Loucy (cell line): ENCODE measurements at regions not wholly inside any gene's neighbourhood (a gene's known extent, or its start where the extent isn't known, plus 50 kb on each side); places are given as distances from the start of the nearest gene placed in this dataset.

Source experiments
- H2AFZ ChIP-seq: fragments of 200-600 bp; sonication (generic); 2 replicates; pipeline ENCODE4 v1.6.0; 2016; ENCODE audit warnings: antibody characterized with exemption, mild to moderate bottlenecking, low read length, moderate library complexity
- H3F3A ChIP-seq: fragments of 200-600 bp; 2 replicates; pipeline ENCODE4 v1.6.0; 2016; ENCODE audit warnings: antibody characterized with exemption, low read depth, mild to moderate bottlenecking
- H3K27me3 ChIP-seq: fragments of 200-600 bp; sonication (generic); 2 replicates; pipeline ENCODE4 v1.6.1; 2014; ENCODE audit warnings: low read length, mild to moderate bottlenecking; ENCODE audit not compliant: insufficient read depth, poor library complexity, severe bottlenecking
- H3K36me3 ChIP-seq: fragments of 200-600 bp; sonication (generic); 2 replicates; pipeline ENCODE4 v1.6.1; 2016; ENCODE audit warnings: low read length; ENCODE audit not compliant: insufficient read depth
- H3K4me1 ChIP-seq: fragments of 200-600 bp; sonication (generic); 2 replicates; pipeline ENCODE4 v1.5.1; 2014; ENCODE audit warnings: low read length, mild to moderate bottlenecking; ENCODE audit not compliant: insufficient read depth, poor library complexity, severe bottlenecking
- H3K4me2 ChIP-seq: fragments of 200-600 bp; sonication (generic); 2 replicates; pipeline ENCODE4 v1.6.0; 2014; ENCODE audit warnings: antibody characterized with exemption, low read length, low read depth, mild to moderate bottlenecking; ENCODE audit not compliant: poor library complexity, severe bottlenecking
- H3K4me3 ChIP-seq: fragments of 200-600 bp; sonication (generic); 2 replicates; pipeline ENCODE4 v1.5.1; 2014; ENCODE audit warnings: low read length, mild to moderate bottlenecking, mixed read lengths; ENCODE audit not compliant: poor library complexity, severe bottlenecking
- H3K79me2 ChIP-seq: fragments of 200-600 bp; sonication (generic); 2 replicates; pipeline ENCODE4 v1.6.1; 2014; ENCODE audit warnings: low read length; ENCODE audit not compliant: insufficient read depth
- H3K9ac ChIP-seq: fragments of 200-600 bp; sonication (generic); 2 replicates; pipeline ENCODE4 v1.6.0; 2014; ENCODE audit warnings: mild to moderate bottlenecking, low read depth, low read length, moderate library complexity; ENCODE audit not compliant: poor library complexity, severe bottlenecking
- H3K9me2 ChIP-seq: fragments of 200-600 bp; sonication (generic); replicated peaks from 2 replicates; pipeline ENCODE4 v1.6.1; 2016; ENCODE audit warnings: low read depth, low read length, mixed read lengths
- H3K9me3 ChIP-seq: fragments of 200-600 bp; sonication (generic); 2 replicates; pipeline ENCODE4 v1.6.1; 2014; ENCODE audit warnings: mild to moderate bottlenecking, antibody characterized with exemption, low read length, low read depth; ENCODE audit not compliant: insufficient read depth
- H4K20me1 ChIP-seq: fragments of 200-600 bp; sonication (generic); 2 replicates; pipeline ENCODE4 v1.6.0; 2014; ENCODE audit warnings: antibody characterized with exemption, low read length, mild to moderate bottlenecking; ENCODE audit not compliant: insufficient read depth, poor library complexity, severe bottlenecking
- EZH2phosphoT487 ChIP-seq: fragments of 200-600 bp; IDR thresholded peaks from 2 replicates; pipeline ENCODE4 v1.6.1; 2018; ENCODE audit warnings: antibody characterized with exemption, mild to moderate bottlenecking, moderate library complexity, borderline replicate concordance
- TF ChIP-seq, protein P1 (sequence below): fragments of 200-600 bp; sonication (generic); conservative IDR thresholded peaks from 2 replicates; pipeline ENCODE4 v1.5.1; 2014; ENCODE audit warnings: mild to moderate bottlenecking, antibody characterized with exemption, low read length

DNA sequence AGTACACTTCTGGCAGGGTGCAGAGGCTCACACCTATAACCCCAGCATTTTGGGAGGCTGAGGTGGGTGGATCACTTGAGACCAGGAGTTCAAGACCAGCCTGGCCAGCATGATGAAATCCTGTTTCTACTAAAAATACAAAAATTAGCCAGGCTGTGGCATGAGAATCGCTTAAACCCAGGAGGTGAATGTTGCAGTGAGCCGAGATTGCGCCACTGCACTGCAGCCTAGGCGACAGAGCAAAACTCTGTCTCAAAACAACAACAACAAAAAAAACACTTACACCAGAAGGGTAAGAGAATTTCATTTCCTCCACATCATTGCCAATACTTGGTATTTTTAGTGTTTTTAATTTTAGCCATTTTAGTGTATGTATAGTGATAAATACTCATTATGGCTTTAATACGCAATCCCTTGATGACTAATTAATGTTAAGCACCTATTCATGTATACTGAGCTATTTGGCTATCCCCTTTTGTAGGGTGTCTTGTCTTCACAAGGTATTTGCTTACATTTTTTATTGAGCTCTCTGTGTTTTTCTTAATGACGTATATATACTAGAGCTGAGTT is 77.1 kb upstream of the TNR start:
- H3K4me3 ChIP-seq: no peak overlapping the region
- H3K9me2 ChIP-seq: no peaks in the 10 kb centered on the region
- no peaks in the 10 kb centered on the region for H3K9me3 ChIP-seq
- no peaks in the 10 kb centered on the region for H4K20me1 ChIP-seq
- no peaks in the 10 kb centered on the region for H3K79me2 ChIP-seq
- no peaks in the 10 kb centered on the region for H3K27me3 ChIP-seq
- TF ChIP-seq, protein P1, sequence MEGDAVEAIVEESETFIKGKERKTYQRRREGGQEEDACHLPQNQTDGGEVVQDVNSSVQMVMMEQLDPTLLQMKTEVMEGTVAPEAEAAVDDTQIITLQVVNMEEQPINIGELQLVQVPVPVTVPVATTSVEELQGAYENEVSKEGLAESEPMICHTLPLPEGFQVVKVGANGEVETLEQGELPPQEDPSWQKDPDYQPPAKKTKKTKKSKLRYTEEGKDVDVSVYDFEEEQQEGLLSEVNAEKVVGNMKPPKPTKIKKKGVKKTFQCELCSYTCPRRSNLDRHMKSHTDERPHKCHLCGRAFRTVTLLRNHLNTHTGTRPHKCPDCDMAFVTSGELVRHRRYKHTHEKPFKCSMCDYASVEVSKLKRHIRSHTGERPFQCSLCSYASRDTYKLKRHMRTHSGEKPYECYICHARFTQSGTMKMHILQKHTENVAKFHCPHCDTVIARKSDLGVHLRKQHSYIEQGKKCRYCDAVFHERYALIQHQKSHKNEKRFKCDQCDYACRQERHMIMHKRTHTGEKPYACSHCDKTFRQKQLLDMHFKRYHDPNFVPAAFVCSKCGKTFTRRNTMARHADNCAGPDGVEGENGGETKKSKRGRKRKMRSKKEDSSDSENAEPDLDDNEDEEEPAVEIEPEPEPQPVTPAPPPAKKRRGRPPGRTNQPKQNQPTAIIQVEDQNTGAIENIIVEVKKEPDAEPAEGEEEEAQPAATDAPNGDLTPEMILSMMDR: no peak
- no peak for TF ChIP-seq EZH2phosphoT487
- H3K4me2 ChIP-seq: no peak overlapping the region
- H2AFZ ChIP-seq: no peak overlapping the region
- H3K9ac ChIP-seq: no peak overlapping the region
- H3F3A ChIP-seq: no peaks in the 10 kb centered on the region
- H3K36me3 ChIP-seq: no peaks in the 10 kb centered on the region
- no peaks in the 10 kb centered on the region for H3K4me1 ChIP-seq

DNA sequence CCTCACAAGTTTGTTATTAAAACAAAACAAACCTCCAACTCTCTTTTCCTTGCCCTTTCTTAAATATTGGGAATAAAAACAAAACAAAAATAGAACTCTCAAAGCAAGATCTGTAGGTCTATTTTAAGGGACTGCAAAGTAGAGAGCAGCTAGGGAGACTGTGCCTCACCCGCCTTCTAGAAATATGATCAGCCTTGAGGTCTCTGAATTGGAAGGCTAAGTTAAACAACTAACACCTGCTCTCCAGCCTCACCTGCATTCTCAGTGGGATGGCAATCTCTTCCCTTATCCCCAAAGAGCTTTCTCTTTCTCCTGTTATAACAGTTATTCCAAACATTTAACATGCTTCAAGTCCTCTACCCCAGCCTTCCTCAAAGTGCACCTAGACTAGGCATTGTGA is 75.5 kb upstream of the TNR start:
- Histone ChIP-seq H4K20me1 (no peaks in the 10 kb centered on the region), H3K79me2 (no peaks in the 10 kb centered on the region), H3F3A (no peaks in the 10 kb centered on the region), H2AFZ (no peak overlapping the region), H3K4me1 (no peaks in the 10 kb centered on the region), H3K36me3 (no peaks in the 10 kb centered on the region), H3K27me3 (no peaks in the 10 kb centered on the region), H3K4me2 (no peak overlapping the region), H3K4me3 (no peak overlapping the region), H3K9ac (no peak overlapping the region), H3K9me3 (no peaks in the 10 kb centered on the region), H3K9me2 (no peaks in the 10 kb centered on the region)
- TF ChIP-seq, protein P1: no peak
- no peak for TF ChIP-seq EZH2phosphoT487

DNA sequence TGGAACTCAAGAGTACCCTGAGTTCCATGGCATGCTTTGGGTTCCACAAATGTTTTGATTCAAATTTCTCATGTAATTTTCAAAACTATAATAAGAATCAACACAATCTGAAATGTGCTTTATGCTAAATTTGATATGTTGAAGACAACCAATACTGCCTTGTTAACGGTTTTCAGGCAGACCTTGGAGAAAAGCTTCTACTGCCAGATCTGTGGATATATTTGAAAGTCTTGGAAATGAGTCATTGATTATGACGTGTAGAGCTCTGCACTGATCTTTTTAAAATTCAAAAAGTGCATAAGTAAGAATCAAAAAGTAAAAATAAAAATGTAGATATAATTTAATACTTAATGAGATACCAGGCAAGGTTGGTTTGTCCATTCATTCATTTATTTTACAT is 74.0 kb upstream of the TNR start:
- H2AFZ ChIP-seq: no peak overlapping the region
- H3K27me3 ChIP-seq: no peaks in the 10 kb centered on the region
- no peaks in the 10 kb centered on the region for H3F3A ChIP-seq
- H3K9me2 ChIP-seq: no peaks in the 10 kb centered on the region
- H3K4me2 ChIP-seq: no peak overlapping the region
- H3K4me3 ChIP-seq: no peak overlapping the region
- no peaks in the 10 kb centered on the region for H4K20me1 ChIP-seq
- TF ChIP-seq, protein P1: no peak
- no peak for TF ChIP-seq EZH2phosphoT487
- no peak overlapping the region for H3K9ac ChIP-seq
- no peaks in the 10 kb centered on the region for H3K4me1 ChIP-seq
- no peaks in the 10 kb centered on the region for H3K79me2 ChIP-seq
- H3K36me3 ChIP-seq: no peaks in the 10 kb centered on the region
- H3K9me3 ChIP-seq: no peaks in the 10 kb centered on the region
